Osteoblast (primary cell): ENCODE measurements at regions not wholly inside any gene's neighbourhood (a gene's known extent, or its start where the extent isn't known, plus 50 kb on each side); places are given as distances from the start of the nearest gene placed in this dataset.

ENCODE experiments used
- DNase-seq: peaks from one replicate; pipeline ENCODE4 v3.0.0; 2011; ENCODE audit warnings: low spot score, mixed read lengths; ENCODE audit not compliant: insufficient read length; ENCODE audit errors: missing footprints
- H2AFZ ChIP-seq: 2 replicates; pipeline ENCODE4 v1.6.0; 2011; ENCODE audit warnings: mild to moderate bottlenecking, low read length
- H3K27ac ChIP-seq: 2 replicates; pipeline ENCODE4 v1.5.1; 2011; ENCODE audit warnings: mild to moderate bottlenecking, low read depth, low read length, moderate library complexity
- H3K27me3 ChIP-seq: 2 replicates; pipeline ENCODE4 v1.6.0; 2012; ENCODE audit warnings: mild to moderate bottlenecking, control low read depth, inconsistent platforms, low read length, moderate library complexity; ENCODE audit not compliant: insufficient read depth
- H3K36me3 ChIP-seq: 2 replicates; pipeline ENCODE4 v1.5.1; 2011; ENCODE audit warnings: mild to moderate bottlenecking, low read length, control low read depth, moderate library complexity; ENCODE audit not compliant: insufficient read depth
- H3K4me1 ChIP-seq: 2 replicates; pipeline ENCODE4 v1.5.1; 2011; ENCODE audit warnings: mild to moderate bottlenecking, low read length, control low read depth, moderate library complexity; ENCODE audit not compliant: insufficient read depth
- H3K4me2 ChIP-seq: 2 replicates; pipeline ENCODE4 v1.6.0; 2011; ENCODE audit warnings: mild to moderate bottlenecking, low read length; ENCODE audit not compliant: insufficient read depth
- H3K4me3 ChIP-seq: fragments of 200-600 bp; sonication (generic); 3 replicates; pipeline ENCODE4 v1.5.1; 2012; ENCODE audit warnings: mild to moderate bottlenecking, low read length, inconsistent platforms; ENCODE audit not compliant: insufficient read depth
- H3K79me2 ChIP-seq: 2 replicates; pipeline ENCODE4 v1.6.0; 2012; ENCODE audit warnings: mild to moderate bottlenecking, low read length, control low read depth, inconsistent platforms; ENCODE audit not compliant: insufficient read depth
- H3K9me3 ChIP-seq: 2 replicates; pipeline ENCODE4 v1.5.1; 2011; ENCODE audit warnings: low read depth, low read length, control low read depth
- H4K20me1 ChIP-seq: 2 replicates; pipeline ENCODE4 v1.6.0; 2012; ENCODE audit warnings: mild to moderate bottlenecking, low read length, control low read depth; ENCODE audit not compliant: insufficient read depth
- CTCF ChIP-seq: IDR thresholded peaks from 2 replicates; pipeline ENCODE4 v1.5.1; 2011; ENCODE audit warnings: mild to moderate bottlenecking, low read depth, low read length, moderate library complexity; ENCODE audit errors: extremely low read depth

GRCh38 chr18:25517881-25518715 is 166.1 kb upstream of the ZNF521 start:
- Histone ChIP-seq H3K4me2 (no peak overlapping the region), H3K36me3 (no peaks in the 10 kb centered on the region), H4K20me1 (no peaks in the 10 kb centered on the region), H3K4me1 (no peaks in the 10 kb centered on the region), H3K9me3 (no peaks in the 10 kb centered on the region), H2AFZ (no peak overlapping the region), H3K4me3 (no peak overlapping the region), H3K27ac (no peak overlapping the region), H3K27me3 (no peaks in the 10 kb centered on the region), H3K79me2 (no peaks in the 10 kb centered on the region)
- no peak for DNase-seq
- TF ChIP-seq CTCF: no peak

GRCh38 chr18:25516747-25517498 is 165.0 kb upstream of the ZNF521 start:
- Histone ChIP-seq H3K36me3 (no peaks in the 10 kb centered on the region), H4K20me1 (no peaks in the 10 kb centered on the region), H3K27me3 (no peaks in the 10 kb centered on the region), H3K4me2 (no peak overlapping the region), H3K4me1 (no peaks in the 10 kb centered on the region), H2AFZ (no peak overlapping the region), H3K9me3 (no peaks in the 10 kb centered on the region), H3K79me2 (no peaks in the 10 kb centered on the region), H3K4me3 (no peak overlapping the region), H3K27ac (no peak overlapping the region)
- no peak for DNase-seq
- no peak for TF ChIP-seq CTCF

GRCh38 chr18:25516121-25516520 is 164.2 kb upstream of the ZNF521 start:
- Histone ChIP-seq H3K27me3 (no peaks in the 10 kb centered on the region), H3K9me3 (no peaks in the 10 kb centered on the region), H3K79me2 (no peaks in the 10 kb centered on the region), H4K20me1 (no peaks in the 10 kb centered on the region), H3K36me3 (no peaks in the 10 kb centered on the region), H2AFZ (no peak overlapping the region), H3K27ac (no peak overlapping the region), H3K4me2 (no peak overlapping the region), H3K4me1 (no peaks in the 10 kb centered on the region), H3K4me3 (no peak overlapping the region)
- TF ChIP-seq CTCF: no peak
- no peak for DNase-seq

GRCh38 chr18:25510096-25510495 is 158.1 kb upstream of the ZNF521 start:
- no peak for TF ChIP-seq CTCF
- Histone ChIP-seq H3K36me3 (no peaks in the 10 kb centered on the region), H3K9me3 (no peaks in the 10 kb centered on the region), H3K27ac (no peak overlapping the region), H3K4me2 (no peak overlapping the region), H3K4me1 (no peaks in the 10 kb centered on the region), H3K27me3 (no peaks in the 10 kb centered on the region), H2AFZ (no peak overlapping the region), H3K79me2 (no peaks in the 10 kb centered on the region), H4K20me1 (no peaks in the 10 kb centered on the region), H3K4me3 (no peak overlapping the region)
- DNase-seq: no peak
